HepG2 (cell line): ENCODE measurements at regions not wholly inside any gene's neighbourhood (a gene's known extent, or its start where the extent isn't known, plus 50 kb on each side); places are given as distances from the start of the nearest gene placed in this dataset.
"Not testable (repeated sequence)": the region's sequence is repeated elsewhere in the genome, so short reads cannot be mapped to it uniquely, and the experiment has no call there.

ENCODE experiments used
- ATAC-seq: fragments of 200-7000 bp; cut with Tn5 transposase; 3 replicates; pipeline ENCODE4 v1.9.1; 2020; ENCODE audit warnings: mild to moderate bottlenecking, moderate library complexity
- BruUV-seq: library from RNA; stranded (reverse); fragments of 400-500 nt; replicated peaks from 2 replicates; lab custom pipeline; 2021; lab: Mats Ljungman, UMichigan
- CTCF ChIA-PET: fragments of 300-600 bp; formaldehyde crosslinking; extraction: SDS; loops from one replicate; lab custom pipeline; 2021; ENCODE audit warnings: low total read pairs, inconsistent platforms, low intra/inter-chr PET ratio; lab: Yijun Ruan, JAX
- POLR2A ChIA-PET: fragments of 350-600 bp; sonication (Branson Sonifier 250); formaldehyde crosslinking; loops from one replicate; lab custom pipeline; 2020; ENCODE audit warnings: antibody characterized with exemption, inconsistent platforms; lab: Yijun Ruan, JAX
- DNase-seq: peaks from one replicate; pipeline ENCODE4 v3.0.0-alpha.2; 2015; ENCODE audit warnings: low spot score
- FAIRE-seq: peaks from 3 replicates; lab custom pipeline; 2011; peaks lifted over from hg19 to GRCh38; lab: Jason Lieb, UNC
- H2AFZ ChIP-seq: one replicate; pipeline ENCODE4 v1.6.1; 2011; ENCODE audit warnings: low read length, inconsistent platforms
- H3K27ac ChIP-seq: fragments of 300-600 bp; 3 replicates; pipeline ENCODE4 v1.8.0; 2011; ENCODE audit warnings: mixed run types, mild to moderate bottlenecking, mixed read lengths, low read length, inconsistent platforms; ENCODE audit not compliant: insufficient read depth; ENCODE audit errors: extremely low read length
- H3K27me3 ChIP-seq, 2 experiments: fragments of 200-600 bp in 1 of 2; 2 replicates in 1 of 2; 3 replicates in 1 of 2; pipeline versions ENCODE4 v1.6.0 to v1.8.0; 2011; ENCODE audit warnings: low read length in 2 of 2, mild to moderate bottlenecking in 2 of 2, moderate library complexity in 2 of 2, inconsistent platforms in 1 of 2; ENCODE audit not compliant: insufficient read depth in 2 of 2, control insufficient read depth in 1 of 2
- H3K36me3 ChIP-seq, 2 experiments: fragments of 200-600 bp in 1 of 2; replicated peaks in 1 of 2; 2 replicates in 1 of 2; 3 replicates in 1 of 2; pipeline versions ENCODE4 v1.5.1 to v1.8.0; 2011; ENCODE audit warnings: low read length in 2 of 2, inconsistent platforms in 1 of 2; ENCODE audit not compliant: insufficient read depth in 2 of 2, control insufficient read depth in 1 of 2
- H3K4me1 ChIP-seq: 2 replicates; pipeline ENCODE4 v1.5.1; 2012; ENCODE audit warnings: low read length, inconsistent platforms; ENCODE audit not compliant: insufficient read depth
- H3K4me2 ChIP-seq: 2 replicates; pipeline ENCODE4 v1.6.0; 2011; ENCODE audit warnings: low read depth, low read length, inconsistent platforms
- H3K4me3 ChIP-seq, 3 experiments: fragments of 200-600 bp in 1 of 3; sonication (generic), shearing (Covaris generic) in 1 of 3; replicated peaks in 1 of 3; 2 replicates each; pipeline ENCODE4 v1.5.1; 2011 to 2016; ENCODE audit warnings: low read length in 3 of 3, inconsistent platforms in 2 of 3, low read depth in 2 of 3, mild to moderate bottlenecking in 2 of 3, control low read depth in 1 of 3, mixed read lengths in 1 of 3; ENCODE audit not compliant: insufficient read depth in 1 of 3
- H3K79me2 ChIP-seq: one replicate; pipeline ENCODE4 v1.6.1; 2011; ENCODE audit warnings: low read length, inconsistent platforms; ENCODE audit not compliant: insufficient read depth
- H3K9ac ChIP-seq: 2 replicates; pipeline ENCODE4 v1.6.0; 2011; ENCODE audit warnings: mild to moderate bottlenecking, low read depth, low read length, inconsistent platforms; ENCODE audit not compliant: insufficient read depth
- H3K9me3 ChIP-seq: 2 replicates; pipeline ENCODE4 v1.5.1; 2012; ENCODE audit warnings: mild to moderate bottlenecking, low read length
- H4K20me1 ChIP-seq: 2 replicates; pipeline ENCODE4 v1.6.0; 2011; ENCODE audit warnings: inconsistent platforms, mild to moderate bottlenecking, low read length, moderate library complexity; ENCODE audit not compliant: insufficient read depth
- NFATC3 ChIP-seq: sonication (generic); formaldehyde crosslinking; IDR thresholded peaks from 2 replicates; pipeline ENCODE4 v1.5.1; 2020; ENCODE audit warnings: mild to moderate bottlenecking, missing genetic modification reagents
- PRPF4 ChIP-seq: fragments of 200-400 bp; formaldehyde crosslinking; IDR thresholded peaks from 2 replicates; pipeline ENCODE4 v1.6.1; 2016; ENCODE audit warnings: low read length, low read depth; ENCODE audit not compliant: poor library complexity, severe bottlenecking
- ZNF7 ChIP-seq: IDR thresholded peaks from 2 replicates; pipeline ENCODE4 v1.6.1; 2016; ENCODE audit warnings: missing biosample characterization, missing genetic modification reagents
- WGBS: methylation state at CpG from one replicate; pipeline ENCODE4 v1.1.6; 2017; ENCODE audit warnings: low lambda C conversion rate; 5-methylcytosine and 5-hydroxymethylcytosine counted together
- in situ Hi-C: cut with HindIII; loops from 2 replicates; pipeline ENCODE4 v1.10.0; 2017; ENCODE audit warnings: low pct_unique_long_range_greater_than_20kb; ENCODE audit not compliant: extremely low pct_ligation_motif_present
- intact Hi-C: fragments of 100-400 bp; cut with micrococcal nuclease; formaldehyde crosslinking; loops from one replicate; pipeline ENCODE4 v1.10.0; 2022; ENCODE audit not compliant: unreplicated experiment
- TF ChIP-seq, protein P1 (sequence below): sonication (generic); formaldehyde crosslinking; IDR thresholded peaks from 2 replicates; pipeline ENCODE4 v1.4.0; 2020; ENCODE audit warnings: missing genetic modification reagents, borderline replicate concordance

DNA sequence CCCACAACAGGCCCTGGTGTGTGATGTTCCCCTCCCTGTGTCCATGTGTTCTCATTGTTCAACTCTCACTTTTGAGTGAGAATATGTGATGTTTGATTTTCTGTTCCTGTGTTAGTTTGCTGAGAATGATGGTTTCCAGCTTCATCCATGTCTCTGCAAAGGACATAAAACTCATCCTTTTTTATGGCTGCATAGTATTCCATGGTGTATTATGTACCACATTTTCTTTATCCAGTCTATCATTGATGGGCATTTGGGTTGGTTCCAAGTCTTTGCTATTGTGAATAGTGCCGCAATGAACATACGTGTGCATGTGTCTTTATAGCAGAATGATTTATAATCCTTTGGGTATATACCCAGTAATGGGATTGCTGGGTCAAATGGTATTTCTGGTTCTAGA lies 59.4 kb downstream of the SHOC1 start:
- H3K27ac ChIP-seq, DNase-seq, H3K9me3 ChIP-seq, CTCF ChIA-PET, H2AFZ ChIP-seq, H3K4me1 ChIP-seq, H3K4me2 ChIP-seq, BruUV-seq, H3K9ac ChIP-seq, H3K36me3 ChIP-seq, intact Hi-C loops, H3K27me3 ChIP-seq, POLR2A ChIA-PET, H4K20me1 ChIP-seq, H3K79me2 ChIP-seq, FAIRE-seq, in situ Hi-C loops, H3K4me3 ChIP-seq, ATAC-seq: not testable (repeated sequence)
- 100% methylated on average over 2 of the region's 2 CpGs for WGBS

DNA sequence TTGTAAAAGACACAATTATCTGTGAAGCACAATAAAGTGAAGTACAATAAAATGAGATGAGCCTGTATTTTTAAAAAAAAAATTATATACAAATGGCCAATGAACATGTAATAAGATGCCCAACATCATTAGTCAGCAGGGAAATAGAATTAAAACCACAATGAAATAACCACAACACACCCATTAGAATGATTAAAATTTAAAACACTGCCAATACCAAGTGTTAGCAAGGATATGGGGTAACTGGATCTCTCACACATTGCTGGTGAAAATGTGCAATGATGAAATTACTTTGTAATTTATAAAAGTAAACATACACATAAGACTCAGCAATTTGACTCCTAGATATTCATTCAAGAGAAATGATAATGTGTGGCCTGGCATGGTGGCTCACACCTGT lies 62.8 kb downstream of the SHOC1 start:
- H3K27me3 ChIP-seq = no peaks in the 10 kb centered on the region
- H3K9me3 ChIP-seq = no peaks in the 10 kb centered on the region
- H3K4me3 ChIP-seq = no peak overlapping the region
- in situ Hi-C loops (no loop called here), intact Hi-C loops (no loop called here)
- no TSS peak for BruUV-seq
- H3K9ac ChIP-seq = no peak overlapping the region
- TF ChIP-seq, protein P1, sequence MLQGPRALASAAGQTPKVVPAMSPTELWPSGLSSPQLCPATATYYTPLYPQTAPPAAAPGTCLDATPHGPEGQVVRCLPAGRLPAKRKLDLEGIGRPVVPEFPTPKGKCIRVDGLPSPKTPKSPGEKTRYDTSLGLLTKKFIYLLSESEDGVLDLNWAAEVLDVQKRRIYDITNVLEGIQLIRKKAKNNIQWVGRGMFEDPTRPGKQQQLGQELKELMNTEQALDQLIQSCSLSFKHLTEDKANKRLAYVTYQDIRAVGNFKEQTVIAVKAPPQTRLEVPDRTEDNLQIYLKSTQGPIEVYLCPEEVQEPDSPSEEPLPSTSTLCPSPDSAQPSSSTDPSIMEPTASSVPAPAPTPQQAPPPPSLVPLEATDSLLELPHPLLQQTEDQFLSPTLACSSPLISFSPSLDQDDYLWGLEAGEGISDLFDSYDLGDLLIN = no peak
- TF ChIP-seq ZNF7 (CRISPR knock-in tag) (0 out of 2 replicates have a peak, but pooled peaks have one; percentile 31), PRPF4 (no peak), NFATC3 (CRISPR knock-in tag) (no peak)
- no peak for DNase-seq
- H3K4me2 ChIP-seq = no peak overlapping the region
- H4K20me1 ChIP-seq = no peaks in the 10 kb centered on the region
- H3K4me1 ChIP-seq = peaks cover 10% of the 10 kb centered on the region
- FAIRE-seq = no peak
- H3K27ac ChIP-seq = no peak overlapping the region
- CTCF ChIA-PET = no interaction called here
- no peaks in the 10 kb centered on the region for H3K79me2 ChIP-seq
- H3K36me3 ChIP-seq = no peaks in the 10 kb centered on the region
- POLR2A ChIA-PET = no interaction called here
- H2AFZ ChIP-seq = no peak overlapping the region
- no peak for ATAC-seq
